ENCODE measurements at regions not wholly inside any gene's neighbourhood (a gene's known extent, or its start where the extent isn't known, plus 50 kb on each side); places are given as distances from the start of the nearest gene placed in this dataset.

- no peak for TF ChIP-seq CTCF (IDR thresholded peaks at IDR 0.05)
- no peak for TF ChIP-seq POLR2AphosphoS5 (IDR thresholded peaks at IDR 0.05)
- TF ChIP-seq POLR2A (IDR thresholded peaks at IDR 0.05): no peak
Observed at GRCh38 chr3:153078826-153079225, 83.2 kb upstream of the RAP2B start.
